Hepatocyte (in vitro differentiated cells): ENCODE measurements at regions not wholly inside any gene's neighbourhood (a gene's known extent, or its start where the extent isn't known, plus 50 kb on each side); places are given as distances from the start of the nearest gene placed in this dataset.

Experiments
- EZH2 ChIP-seq: fragments of 200-600 bp; sonication (generic); IDR thresholded peaks from 2 replicates; pipeline ENCODE4 v1.6.1; 2016; ENCODE audit warnings: antibody characterized with exemption, mild to moderate bottlenecking, borderline replicate concordance
- TF ChIP-seq, protein P1 (sequence below): fragments of 200-600 bp; sonication (generic); IDR thresholded peaks from 2 replicates; pipeline ENCODE4 v1.5.1; 2016; ENCODE audit warnings: antibody characterized with exemption, mild to moderate bottlenecking; ENCODE audit not compliant: poor library complexity

- TF ChIP-seq, protein P1, sequence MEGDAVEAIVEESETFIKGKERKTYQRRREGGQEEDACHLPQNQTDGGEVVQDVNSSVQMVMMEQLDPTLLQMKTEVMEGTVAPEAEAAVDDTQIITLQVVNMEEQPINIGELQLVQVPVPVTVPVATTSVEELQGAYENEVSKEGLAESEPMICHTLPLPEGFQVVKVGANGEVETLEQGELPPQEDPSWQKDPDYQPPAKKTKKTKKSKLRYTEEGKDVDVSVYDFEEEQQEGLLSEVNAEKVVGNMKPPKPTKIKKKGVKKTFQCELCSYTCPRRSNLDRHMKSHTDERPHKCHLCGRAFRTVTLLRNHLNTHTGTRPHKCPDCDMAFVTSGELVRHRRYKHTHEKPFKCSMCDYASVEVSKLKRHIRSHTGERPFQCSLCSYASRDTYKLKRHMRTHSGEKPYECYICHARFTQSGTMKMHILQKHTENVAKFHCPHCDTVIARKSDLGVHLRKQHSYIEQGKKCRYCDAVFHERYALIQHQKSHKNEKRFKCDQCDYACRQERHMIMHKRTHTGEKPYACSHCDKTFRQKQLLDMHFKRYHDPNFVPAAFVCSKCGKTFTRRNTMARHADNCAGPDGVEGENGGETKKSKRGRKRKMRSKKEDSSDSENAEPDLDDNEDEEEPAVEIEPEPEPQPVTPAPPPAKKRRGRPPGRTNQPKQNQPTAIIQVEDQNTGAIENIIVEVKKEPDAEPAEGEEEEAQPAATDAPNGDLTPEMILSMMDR = no peak
- TF ChIP-seq EZH2 = no peak
These were observed 169.0 kb upstream of the MCHR2 start for GRCh38 chr6:100163035-100163434.
